Body of pancreas (tissue), 4 donors: ENCODE measurements at regions not wholly inside any gene's neighbourhood (a gene's known extent, or its start where the extent isn't known, plus 50 kb on each side); places are given as distances from the start of the nearest gene placed in this dataset.

Experiments
- CTCF ChIP-seq, 7 experiments: fragments of 450-650 bp in 4 of 7; fragments of 200-600 bp in 3 of 7; sonication (generic) in 3 of 7; IDR thresholded peaks; one replicate each; pipeline ENCODE4 v1.5.1; 2016 to 2019; ENCODE audit warnings: antibody characterized with exemption in 7 of 7
- POLR2A ChIP-seq, 3 donors: fragments of 450-650 bp; IDR thresholded peaks; one replicate each; pipeline ENCODE4 v1.6.1; 2016; ENCODE audit warnings: antibody characterized with exemption in 3 of 3, mild to moderate bottlenecking in 2 of 3

GRCh38 chr21:31536138-31536537, 123.4 kb upstream of the SOD1 start:
- no peak for TF ChIP-seq CTCF (IDR thresholded peaks at IDR 0.05)
- TF ChIP-seq POLR2A (IDR thresholded peaks at IDR 0.05) = no peak
